ENCODE measurements at regions not wholly inside any gene's neighbourhood (a gene's known extent, or its start where the extent isn't known, plus 50 kb on each side); places are given as distances from the start of the nearest gene placed in this dataset.

DNA sequence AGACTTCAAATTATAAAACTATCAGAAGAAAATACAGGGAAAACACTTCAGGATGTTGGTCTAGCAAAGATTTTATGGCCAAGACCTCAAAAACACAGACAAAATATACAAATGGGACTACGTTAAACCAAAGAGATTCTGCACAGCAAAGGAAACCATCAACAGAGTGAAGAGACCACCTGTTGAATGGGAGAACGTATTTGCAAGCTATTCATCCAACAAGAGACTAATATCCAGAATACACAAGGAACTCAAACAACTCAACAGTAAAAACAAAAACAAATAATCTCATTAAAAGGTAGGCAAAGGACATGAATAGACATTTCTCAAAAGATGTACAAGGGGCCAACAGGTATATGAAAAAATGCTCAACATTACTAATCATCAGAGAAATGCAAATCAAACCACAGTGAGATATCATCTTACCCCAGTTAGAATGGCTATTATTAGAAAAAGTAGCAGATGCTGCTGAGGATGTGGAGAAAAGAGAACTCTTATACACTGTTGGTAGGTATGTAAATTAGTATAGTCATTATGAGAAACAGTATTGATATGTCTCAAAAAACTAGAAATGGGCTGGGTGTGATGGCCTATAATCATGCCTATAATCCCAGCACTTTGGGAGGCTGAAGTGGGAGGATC lies 112.6 kb downstream of the LRIG2 start:
- Mint-ChIP-seq H3K4me3 (no peak overlapping the region), H3K4me1 (peaks cover 5 to 21% (median 7%) of the 10 kb centered on the region in 3 donors), H3K27me3 (no peaks in the 10 kb centered on the region), H3K9me3 (peaks cover 0 to 2% (median 0%) of the 10 kb centered on the region in 3 donors), H3K36me3 (no peaks in the 10 kb centered on the region), H3K27ac (no peak overlapping the region)

DNA sequence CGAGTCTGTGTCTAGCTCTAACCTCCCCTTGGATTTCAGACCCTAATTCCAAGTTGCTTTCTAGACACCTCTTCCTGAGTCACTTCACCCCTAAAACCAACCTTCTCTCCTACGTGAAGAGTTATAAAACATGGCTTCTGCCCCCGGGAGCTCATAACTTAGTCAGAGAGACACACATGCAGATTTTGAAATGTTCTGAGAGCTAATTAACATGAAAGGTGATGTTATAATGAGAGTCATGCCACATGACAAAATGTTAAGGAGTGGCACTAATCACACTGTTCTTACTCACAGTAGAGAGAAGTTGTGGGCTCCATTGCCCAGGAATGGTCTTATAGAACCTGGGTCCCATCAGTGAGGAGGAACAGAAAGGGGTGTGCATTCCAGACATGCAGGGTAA lies 117.1 kb downstream of the LRIG2 start:
- Mint-ChIP-seq H3K4me3 (no peak overlapping the region), H3K36me3 (no peaks in the 10 kb centered on the region), H3K9me3 (peaks cover 0 to 3% (median 2%) of the 10 kb centered on the region in 3 donors), H3K4me1 (peaks cover 11 to 36% (median 15%) of the 10 kb centered on the region in 3 donors), H3K27me3 (no peaks in the 10 kb centered on the region), H3K27ac (no peak overlapping the region)

DNA sequence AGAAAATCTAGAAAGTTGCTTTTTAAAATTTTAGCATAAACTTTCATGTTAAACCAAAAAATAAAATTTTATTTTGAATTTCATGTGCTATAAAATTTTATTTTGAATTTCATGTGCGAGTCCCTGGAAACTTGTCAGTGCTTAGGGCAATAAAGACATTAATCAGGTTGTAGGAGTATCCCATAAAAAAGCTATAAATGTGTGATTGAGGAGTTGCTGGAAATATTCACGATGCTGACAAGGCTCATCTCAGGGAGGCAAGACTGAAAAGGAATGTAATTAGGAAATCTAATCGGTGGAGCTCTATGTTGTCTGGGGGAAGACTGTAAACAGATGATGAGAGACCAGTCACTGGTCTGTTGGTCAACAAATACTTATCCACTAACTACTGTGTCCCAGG lies 117.9 kb downstream of the LRIG2 start:
- Mint-ChIP-seq H3K4me3 (peak overlapping the region in 1 of 4 donors; percentile 4), H3K27me3 (no peaks in the 10 kb centered on the region), H3K9me3 (peaks cover 0 to 3% (median 2%) of the 10 kb centered on the region in 3 donors), H3K36me3 (no peaks in the 10 kb centered on the region), H3K4me1 (peaks cover 6 to 28% (median 8%) of the 10 kb centered on the region in 3 donors), H3K27ac (peak overlapping the region in 1 of 3 donors; percentile 82)

DNA sequence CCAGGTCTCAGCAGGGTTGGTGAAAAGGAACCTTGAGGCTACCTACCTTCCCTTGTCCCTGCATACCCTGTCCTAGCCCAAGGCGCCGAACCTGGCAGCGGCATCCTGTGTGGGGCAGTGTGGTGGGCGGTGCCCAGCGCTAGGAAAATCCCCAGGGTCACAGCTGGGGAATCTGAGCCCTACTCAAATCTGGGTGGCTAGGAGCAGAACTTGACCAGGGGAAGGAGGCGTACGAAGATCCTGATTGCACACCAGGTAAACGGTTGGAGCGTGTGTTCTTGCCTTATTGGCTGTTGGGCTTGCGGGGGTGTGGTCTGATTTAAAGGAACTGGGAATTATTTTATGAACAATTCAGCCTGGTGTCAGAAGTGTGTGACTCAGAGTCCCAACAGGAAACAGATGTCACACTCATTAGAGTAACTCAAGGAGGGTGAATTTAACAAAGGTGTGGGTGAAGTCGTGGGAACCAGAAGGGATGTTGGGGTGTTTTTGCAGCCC lies 118.6 kb downstream of the LRIG2 start:
- peak overlapping the region in 1 of 3 donors; percentile 92 for H3K27ac Mint-ChIP-seq
- H3K36me3 Mint-ChIP-seq, result no peaks in the 10 kb centered on the region
- peaks cover 0 to 3% (median 0%) of the 10 kb centered on the region in 3 donors for H3K9me3 Mint-ChIP-seq
- H3K27me3 Mint-ChIP-seq, result no peaks in the 10 kb centered on the region
- peak overlapping the region; percentile 14 to 79 (median 60) for H3K4me3 Mint-ChIP-seq
- peaks cover 6 to 24% (median 8%) of the 10 kb centered on the region in 3 donors for H3K4me1 Mint-ChIP-seq

DNA sequence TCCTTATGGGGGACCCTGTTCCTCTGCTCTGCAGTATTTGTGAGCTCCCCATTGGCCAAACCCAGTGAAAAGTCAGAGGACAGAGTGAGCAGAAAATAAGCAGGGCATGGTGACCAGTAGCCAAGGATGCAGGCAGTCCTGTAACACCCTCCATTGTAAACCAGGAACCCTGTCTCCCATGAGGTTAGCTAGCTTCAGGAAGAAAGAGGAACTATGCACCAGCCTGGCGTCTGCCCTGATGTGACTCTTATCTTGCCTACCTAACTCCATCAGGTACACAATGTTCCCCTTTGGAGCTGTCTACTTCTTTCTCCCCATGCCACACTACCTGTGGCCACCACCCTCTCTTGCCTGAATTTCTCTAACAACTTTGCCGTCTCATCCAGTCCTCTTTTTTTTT lies 119.2 kb downstream of the LRIG2 start:
- H3K4me3 Mint-ChIP-seq, result peak overlapping the region in 2 of 4 donors; percentile 43 to 79
- peaks cover 6 to 24% (median 8%) of the 10 kb centered on the region in 3 donors for H3K4me1 Mint-ChIP-seq
- peak overlapping the region in 2 of 3 donors; percentile 80 to 92 for H3K27ac Mint-ChIP-seq
- H3K9me3 Mint-ChIP-seq, result peaks cover 0 to 3% (median 0%) of the 10 kb centered on the region in 3 donors
- H3K36me3 Mint-ChIP-seq, result no peaks in the 10 kb centered on the region
- H3K27me3 Mint-ChIP-seq, result peaks cover 2% of the 10 kb centered on the region

DNA sequence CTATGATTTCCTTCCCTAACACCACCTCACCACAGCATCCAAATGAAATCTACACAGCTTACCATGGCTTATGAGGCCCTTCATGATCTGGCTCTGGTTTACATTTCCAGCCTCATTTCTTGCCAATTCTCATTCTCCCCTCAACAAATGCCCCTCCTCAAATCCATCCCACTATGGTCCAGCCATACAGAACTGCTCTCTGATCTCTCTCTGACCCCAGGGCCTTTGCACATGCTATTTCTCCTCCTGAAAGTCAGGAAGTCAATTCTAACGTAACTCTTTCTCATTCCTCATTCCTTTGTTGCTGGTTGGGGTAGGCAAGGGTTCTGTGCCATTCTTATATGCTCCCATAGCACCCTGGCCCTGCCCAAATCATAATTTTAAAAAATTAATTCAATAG lies 120.0 kb downstream of the LRIG2 start:
- peaks cover 2% of the 10 kb centered on the region for H3K27me3 Mint-ChIP-seq
- peaks cover 6 to 21% (median 8%) of the 10 kb centered on the region in 3 donors for H3K4me1 Mint-ChIP-seq
- H3K4me3 Mint-ChIP-seq, result no peak overlapping the region
- H3K27ac Mint-ChIP-seq, result no peak overlapping the region
- H3K9me3 Mint-ChIP-seq, result peaks cover 0 to 3% (median 0%) of the 10 kb centered on the region in 3 donors
- no peaks in the 10 kb centered on the region for H3K36me3 Mint-ChIP-seq

DNA sequence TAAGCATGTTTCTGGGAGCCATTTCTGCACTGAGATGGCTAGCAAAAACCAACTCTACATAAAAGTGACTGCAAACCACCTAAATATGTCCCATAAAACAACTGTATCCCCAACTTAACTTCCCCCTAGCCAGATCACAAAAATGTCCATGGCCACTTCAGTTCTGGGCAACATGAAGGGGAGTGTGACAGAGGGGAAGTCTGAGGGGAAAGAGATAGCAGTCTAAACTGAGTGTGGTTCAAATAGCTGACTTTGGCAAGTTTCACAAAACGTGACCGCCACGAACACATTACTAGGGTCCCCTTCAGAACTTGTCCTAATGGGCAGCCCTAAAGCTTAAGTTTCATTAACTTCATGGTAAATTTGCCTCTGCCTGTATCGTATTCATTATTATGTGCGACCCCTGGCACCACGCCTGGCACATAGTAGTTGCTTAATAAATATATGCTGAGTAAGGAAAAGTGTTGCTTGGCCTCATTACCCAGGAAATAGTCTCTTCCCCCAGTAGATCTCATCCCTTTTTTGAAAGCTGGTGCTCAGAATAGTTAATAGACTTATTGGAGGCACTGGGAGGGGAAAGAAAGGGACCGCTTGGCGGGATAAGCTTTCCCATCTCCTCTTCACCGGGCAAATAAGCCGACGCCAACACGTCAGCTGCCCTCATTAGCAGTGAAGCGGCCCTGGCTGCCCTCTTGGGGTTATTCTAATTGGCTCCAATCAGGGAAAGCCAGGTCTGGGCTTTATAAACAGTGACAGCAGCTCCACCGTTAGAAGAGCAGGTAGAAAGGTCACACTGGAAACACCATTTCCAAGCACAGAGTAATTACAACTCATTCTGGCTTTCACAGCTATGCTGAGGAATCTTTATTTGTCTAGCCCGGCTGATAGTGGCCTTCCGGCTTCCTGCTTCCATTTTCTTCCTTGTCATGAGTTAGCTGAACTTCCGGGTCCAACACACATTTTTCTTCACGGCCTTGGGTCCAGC lies 122.1 kb downstream of the LRIG2 start:
- no peak overlapping the region for H3K4me3 Mint-ChIP-seq
- H3K36me3 Mint-ChIP-seq, result no peaks in the 10 kb centered on the region
- peaks cover 2% of the 10 kb centered on the region for H3K27me3 Mint-ChIP-seq
- H3K27ac Mint-ChIP-seq, result no peak overlapping the region
- H3K4me1 Mint-ChIP-seq, result peaks cover 6 to 20% (median 8%) of the 10 kb centered on the region in 3 donors
- peaks cover 0 to 3% (median 0%) of the 10 kb centered on the region in 3 donors for H3K9me3 Mint-ChIP-seq

DNA sequence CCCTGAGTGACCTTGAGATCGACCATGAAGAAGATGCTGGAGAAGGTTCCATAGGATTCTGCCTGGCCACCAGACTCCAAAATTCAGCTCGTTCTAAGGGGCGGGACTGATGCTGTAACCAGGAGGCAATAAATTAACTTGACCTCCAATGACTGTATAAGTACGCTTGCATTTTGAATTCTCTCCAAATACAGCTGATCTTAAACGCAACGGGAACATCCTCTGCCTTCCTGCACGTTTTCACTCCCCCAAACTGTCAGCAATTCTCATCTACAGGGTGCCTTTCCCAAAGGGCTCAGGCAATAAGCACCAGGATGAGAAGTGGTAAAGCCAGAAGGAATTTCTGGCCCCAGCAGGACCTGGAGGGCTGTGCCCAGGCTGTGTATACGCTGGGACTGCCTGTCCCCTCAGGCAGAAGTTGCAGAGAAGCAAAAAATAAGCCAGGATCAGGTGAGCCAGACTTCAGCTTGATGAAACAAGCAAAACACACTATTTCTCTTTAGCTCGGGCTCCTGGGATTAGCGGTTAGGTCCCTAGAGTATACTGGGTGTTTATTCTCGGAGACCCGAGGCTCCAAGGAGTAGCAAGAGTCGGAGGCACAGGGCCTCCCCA lies 124.8 kb downstream of the LRIG2 start:
- Mint-ChIP-seq H3K27ac (no peak overlapping the region), H3K9me3 (peaks cover 0 to 2% (median 0%) of the 10 kb centered on the region in 3 donors), H3K27me3 (peaks cover 2% of the 10 kb centered on the region), H3K36me3 (no peaks in the 10 kb centered on the region), H3K4me1 (peaks cover 0 to 3% (median 3%) of the 10 kb centered on the region in 3 donors), H3K4me3 (peak overlapping the region in 1 of 4 donors; percentile 17)

DNA sequence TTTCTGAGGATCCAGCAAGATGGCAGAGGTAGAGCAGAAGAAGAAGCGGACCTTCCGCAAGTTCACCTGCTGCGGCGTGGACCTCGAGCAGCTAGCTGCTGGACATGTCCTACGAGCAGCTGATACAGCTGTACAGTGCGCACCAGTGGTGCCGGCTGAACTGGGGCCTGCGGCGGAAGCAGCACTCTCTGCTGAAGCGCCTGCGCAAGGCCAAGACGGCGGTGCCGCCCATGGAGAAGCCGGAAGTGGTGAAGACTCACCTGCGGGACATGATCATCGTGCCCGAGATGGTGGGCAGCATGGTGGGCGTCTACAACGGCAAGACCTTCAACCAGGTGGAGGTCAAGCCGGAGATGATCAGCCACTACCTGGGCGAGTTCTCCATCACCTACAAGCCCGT lies 125.8 kb downstream of the LRIG2 start:
- no peak overlapping the region for H3K27ac Mint-ChIP-seq
- peaks cover 2% of the 10 kb centered on the region for H3K27me3 Mint-ChIP-seq
- H3K4me3 Mint-ChIP-seq, result no peak overlapping the region

DNA sequence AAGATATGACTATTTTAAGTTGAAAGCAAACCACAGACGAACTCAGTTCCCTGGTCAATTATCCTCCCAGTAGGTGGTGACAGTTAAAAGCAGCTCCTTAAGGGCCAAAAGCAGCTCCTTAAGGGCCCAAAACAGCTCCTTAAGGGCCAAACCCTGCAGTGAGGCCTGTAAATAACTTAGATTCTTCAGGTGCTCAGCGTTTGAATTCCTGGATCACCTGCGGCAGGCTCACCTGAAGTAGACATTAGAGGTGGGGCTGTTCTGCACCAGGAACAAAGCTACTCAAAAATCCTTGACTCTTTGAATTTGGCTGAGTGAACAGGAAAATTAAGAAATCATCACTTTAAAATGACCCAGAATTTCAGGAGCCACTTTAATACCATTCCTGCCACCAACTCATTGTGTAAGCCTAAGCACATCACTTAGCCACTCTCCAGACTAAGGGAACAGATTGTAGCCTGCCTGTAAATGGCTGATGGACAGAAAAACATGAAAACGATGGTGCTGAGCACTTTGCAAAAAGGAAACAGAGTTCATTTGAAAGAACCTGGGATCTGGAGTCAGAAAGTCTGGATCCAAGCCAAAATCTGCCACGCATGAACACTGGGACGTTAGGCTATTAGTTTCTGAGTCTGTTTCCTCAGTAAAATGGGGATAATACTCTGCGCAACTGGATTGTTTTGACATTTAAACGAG lies 126.9 kb downstream of the LRIG2 start:
- H3K4me3 Mint-ChIP-seq, result no peak overlapping the region
- peaks cover 2% of the 10 kb centered on the region for H3K27me3 Mint-ChIP-seq
- H3K27ac Mint-ChIP-seq, result no peak overlapping the region
- H3K36me3 Mint-ChIP-seq, result no peaks in the 10 kb centered on the region
- peaks cover 0 to 3% (median 2%) of the 10 kb centered on the region in 3 donors for H3K9me3 Mint-ChIP-seq
- no peaks in the 10 kb centered on the region for H3K4me1 Mint-ChIP-seq

More for the DNA sequence above, 125.8 kb downstream of the LRIG2 start:
- H3K4me1 Mint-ChIP-seq, result no peaks in the 10 kb centered on the region
- H3K9me3 Mint-ChIP-seq, result peaks cover 0 to 2% (median 0%) of the 10 kb centered on the region in 3 donors
- no peaks in the 10 kb centered on the region for H3K36me3 Mint-ChIP-seq

DNA sequence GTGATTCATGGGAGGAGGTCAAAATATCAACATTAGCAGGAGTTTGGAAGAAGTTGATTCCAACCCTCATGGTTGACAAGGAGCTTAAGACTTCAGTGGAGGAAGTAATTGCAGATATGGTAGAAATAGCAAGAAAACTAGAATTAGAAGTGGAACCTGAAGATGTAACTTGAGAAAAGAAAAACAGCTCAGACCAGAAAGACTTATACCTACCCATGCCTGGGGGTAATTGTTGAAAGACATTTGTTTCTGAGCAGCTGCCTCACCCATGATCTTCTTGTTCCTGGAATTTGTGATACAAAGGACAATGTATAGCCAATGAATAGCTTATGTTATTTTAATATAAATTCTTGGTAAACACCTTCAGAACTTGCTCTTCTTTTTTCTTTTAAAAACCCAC lies 128.6 kb downstream of the LRIG2 start:
- H3K27me3 Mint-ChIP-seq, result peaks cover 2% of the 10 kb centered on the region
- H3K27ac Mint-ChIP-seq, result no peak overlapping the region
- H3K4me1 Mint-ChIP-seq, result no peaks in the 10 kb centered on the region
- no peak overlapping the region for H3K4me3 Mint-ChIP-seq
- no peaks in the 10 kb centered on the region for H3K36me3 Mint-ChIP-seq
- H3K9me3 Mint-ChIP-seq, result peaks cover 0 to 3% (median 2%) of the 10 kb centered on the region in 3 donors

DNA sequence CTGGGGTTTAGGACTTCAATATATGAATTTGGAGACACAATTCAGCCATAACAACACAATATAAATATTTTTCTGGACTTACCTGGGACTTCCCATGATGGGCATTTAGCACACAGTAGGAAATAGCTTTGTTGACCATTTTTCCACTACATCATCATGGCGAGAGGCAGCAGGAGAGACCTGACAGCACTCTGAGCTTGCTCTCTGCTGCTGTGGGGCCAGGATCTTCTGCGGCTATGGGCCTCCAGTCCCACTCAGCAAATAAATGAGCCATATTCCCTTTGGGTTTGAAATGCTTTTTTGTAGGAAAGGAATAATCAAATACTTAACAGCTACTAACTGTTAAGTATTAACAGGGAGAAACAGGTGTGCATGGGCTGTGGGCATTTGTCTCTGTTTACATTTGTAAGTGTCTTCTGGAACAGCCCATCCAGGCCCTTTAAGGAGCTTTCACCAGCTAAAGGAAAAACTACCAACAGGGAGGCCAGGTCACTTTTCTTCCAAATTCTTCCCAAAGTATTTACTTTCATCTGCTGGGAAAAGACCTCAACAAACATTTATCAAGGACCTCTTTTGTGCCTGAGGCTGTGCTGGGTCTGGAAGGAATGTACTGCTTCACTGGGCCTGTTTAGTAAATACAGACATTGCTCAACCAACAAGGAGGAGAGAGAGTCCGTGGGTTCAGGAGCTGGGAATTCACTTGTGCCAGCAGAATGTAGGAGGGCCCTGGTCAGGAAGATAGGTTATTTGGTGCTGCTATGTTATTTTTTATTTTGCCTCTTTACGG lies 133.2 kb downstream of the LRIG2 start:
- Mint-ChIP-seq H3K4me3 (no peak overlapping the region), H3K36me3 (no peaks in the 10 kb centered on the region), H3K4me1 (peaks cover 0 to 6% (median 5%) of the 10 kb centered on the region in 3 donors), H3K27me3 (peaks cover 2% of the 10 kb centered on the region), H3K27ac (no peak overlapping the region), H3K9me3 (peaks cover 0 to 3% (median 2%) of the 10 kb centered on the region in 3 donors)

DNA sequence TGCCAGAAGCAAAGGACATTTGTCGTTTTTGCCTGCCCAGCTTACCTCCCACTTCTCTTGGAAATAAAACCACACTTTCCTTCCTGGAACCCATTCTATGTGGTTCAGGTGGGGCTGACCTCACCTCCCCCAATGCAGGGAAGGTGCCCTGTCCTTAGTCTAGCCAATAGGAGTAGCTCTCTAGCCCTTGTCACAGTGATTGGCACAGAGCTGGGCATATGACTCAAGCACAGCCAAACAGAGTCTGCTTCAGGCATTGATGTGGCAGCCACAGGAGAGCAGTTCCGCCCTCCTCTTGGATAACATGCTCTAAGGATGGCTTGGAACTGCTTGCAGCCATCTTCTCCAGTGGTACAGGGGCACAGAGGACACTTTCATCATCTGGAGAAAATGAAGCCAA lies 134.0 kb downstream of the LRIG2 start:
- H3K27ac Mint-ChIP-seq, result no peak overlapping the region
- peaks cover 0 to 3% (median 2%) of the 10 kb centered on the region in 3 donors for H3K9me3 Mint-ChIP-seq
- no peaks in the 10 kb centered on the region for H3K36me3 Mint-ChIP-seq
- H3K27me3 Mint-ChIP-seq, result peaks cover 2% of the 10 kb centered on the region
- H3K4me1 Mint-ChIP-seq, result peaks cover 0 to 6% (median 5%) of the 10 kb centered on the region in 3 donors
- H3K4me3 Mint-ChIP-seq, result no peak overlapping the region
